Umbilical cord (tissue), 1 donor: ENCODE measurements at regions not wholly inside any gene's neighbourhood (a gene's known extent, or its start where the extent isn't known, plus 50 kb on each side); places are given as distances from the start of the nearest gene placed in this dataset.

Experiments used
- DNase-seq: peaks from one replicate; pipeline ENCODE4 v3.0.0-alpha.2; 2015; ENCODE audit warnings: low spot score

DNA sequence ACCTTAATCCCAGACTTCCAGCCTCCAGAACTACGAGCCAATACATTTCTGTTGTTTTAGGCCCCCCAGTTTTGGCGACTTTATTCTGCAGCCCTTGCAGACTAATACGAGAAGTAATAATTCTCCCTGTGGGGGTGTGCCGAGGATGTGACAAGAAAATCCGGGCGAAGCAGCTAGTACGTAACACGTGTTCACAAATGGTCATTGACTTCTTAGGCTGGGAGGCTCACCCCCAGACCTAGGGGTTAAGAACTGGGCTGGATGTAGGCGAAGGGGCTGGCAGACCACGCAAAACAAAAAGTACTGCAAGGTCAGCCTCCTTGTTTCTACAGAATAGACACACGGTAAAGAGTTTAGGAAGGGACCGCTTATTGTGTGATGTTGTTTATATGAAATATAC is 69.8 kb upstream of the ESRRB start:
- no peak for DNase-seq

DNA sequence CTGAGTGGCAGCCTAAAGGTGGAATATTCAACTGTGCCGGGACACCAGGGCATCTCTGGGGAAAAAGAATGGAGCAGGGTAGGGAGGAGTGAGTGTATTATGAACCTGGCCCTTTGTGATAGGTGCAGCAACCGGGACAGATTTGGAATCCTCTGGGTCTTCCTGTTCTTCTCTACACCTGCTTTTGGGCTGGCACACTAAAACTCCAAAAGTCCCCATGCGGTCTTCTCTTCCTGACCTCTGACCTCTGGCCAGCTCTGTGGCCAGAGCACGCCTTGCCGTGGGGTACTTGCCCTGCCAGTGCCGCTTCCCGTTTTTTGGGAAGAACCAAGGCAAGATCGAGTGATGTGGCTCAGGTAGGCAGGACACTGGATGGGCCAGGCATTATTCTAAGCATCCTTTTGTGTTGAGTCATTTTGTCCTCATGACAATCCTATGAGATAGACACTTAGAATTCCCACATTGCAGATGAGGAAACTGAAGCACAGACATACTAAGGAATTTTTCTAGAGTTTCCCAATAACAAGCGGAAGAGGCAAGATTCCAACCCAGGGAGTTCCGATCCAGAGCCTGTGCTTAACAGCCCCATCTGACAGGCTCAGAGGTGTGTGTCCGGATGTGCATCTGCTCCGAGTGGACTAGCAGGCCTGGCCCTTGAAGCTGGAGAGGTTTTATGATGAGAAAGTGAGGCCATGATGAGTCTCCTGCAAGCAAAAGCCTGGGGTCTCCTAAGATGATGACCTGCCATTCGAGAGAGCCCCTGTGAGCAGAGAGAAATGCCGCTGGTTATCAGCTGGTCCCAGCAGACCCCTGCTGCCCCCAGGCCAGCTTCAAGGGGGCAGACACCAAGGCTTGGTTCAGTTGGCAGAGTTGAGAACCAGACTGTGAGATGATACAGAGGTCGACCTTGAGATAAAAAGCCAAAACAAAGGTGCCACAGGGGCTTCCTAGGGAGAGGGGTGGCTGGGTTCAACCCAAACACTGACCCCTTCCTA is 67.9 kb upstream of the ESRRB start:
- no peak for DNase-seq

DNA sequence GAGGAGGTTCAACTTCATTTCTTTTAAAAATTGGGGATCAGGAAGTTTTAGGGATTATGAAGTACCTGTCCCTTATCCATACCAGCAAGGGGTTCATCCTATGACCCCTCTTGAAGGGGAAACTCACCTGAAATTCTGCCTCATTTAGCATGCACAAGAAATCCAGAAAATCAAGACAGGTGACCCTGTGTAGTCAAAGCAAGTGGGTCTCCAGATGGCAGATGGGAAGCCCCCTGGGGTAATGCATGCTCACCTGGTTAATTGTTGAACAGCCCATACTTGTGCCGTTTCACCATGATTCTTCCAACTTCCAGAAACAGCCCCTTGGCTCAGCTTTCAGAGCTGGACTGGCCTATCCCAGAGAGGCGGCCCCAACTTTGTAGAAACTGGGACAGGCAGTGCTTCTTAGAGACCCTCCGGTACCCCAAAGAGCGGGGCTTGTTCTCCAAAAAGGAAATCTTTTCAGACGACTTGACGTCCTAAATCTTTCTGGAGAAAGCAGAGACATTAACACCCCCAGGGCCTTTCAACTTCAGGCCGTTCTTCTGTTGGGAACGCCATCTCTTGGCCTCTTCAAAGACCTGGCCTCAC is 66.3 kb upstream of the ESRRB start:
- no peak for DNase-seq

DNA sequence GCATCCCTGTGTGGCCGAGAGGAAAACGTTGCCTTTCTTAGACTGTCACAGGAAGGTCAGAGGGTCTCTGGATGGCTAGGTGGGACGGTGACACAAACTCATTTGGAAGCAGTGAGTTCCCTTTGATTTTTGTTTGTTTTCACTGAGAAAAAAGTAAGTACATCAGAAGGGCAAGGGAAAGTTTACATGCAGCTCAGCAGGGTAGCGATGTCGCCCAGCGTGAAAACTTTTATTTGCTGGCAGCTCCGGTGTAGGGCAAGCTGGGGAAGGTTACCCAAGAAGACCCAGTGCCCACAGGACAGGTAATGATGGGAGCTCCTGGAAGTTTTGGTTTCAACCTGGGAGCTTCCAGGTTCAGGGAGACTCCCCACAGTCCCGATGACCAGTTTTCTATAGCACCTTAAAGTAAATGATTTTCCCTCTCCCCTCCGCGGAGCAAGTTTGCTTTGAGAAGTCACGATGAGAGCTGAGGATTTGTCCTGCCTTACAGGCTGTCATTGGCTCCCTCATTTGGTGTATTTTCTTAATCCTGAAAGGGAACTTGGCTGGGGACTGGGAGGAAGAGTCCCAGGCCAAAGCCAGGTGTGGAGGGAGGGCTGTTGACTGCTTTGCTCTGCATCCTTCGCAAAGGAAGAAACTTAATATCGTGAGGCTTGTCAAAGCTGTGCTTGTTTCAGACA is 64.7 kb upstream of the ESRRB start:
- DNase-seq = no peak

DNA sequence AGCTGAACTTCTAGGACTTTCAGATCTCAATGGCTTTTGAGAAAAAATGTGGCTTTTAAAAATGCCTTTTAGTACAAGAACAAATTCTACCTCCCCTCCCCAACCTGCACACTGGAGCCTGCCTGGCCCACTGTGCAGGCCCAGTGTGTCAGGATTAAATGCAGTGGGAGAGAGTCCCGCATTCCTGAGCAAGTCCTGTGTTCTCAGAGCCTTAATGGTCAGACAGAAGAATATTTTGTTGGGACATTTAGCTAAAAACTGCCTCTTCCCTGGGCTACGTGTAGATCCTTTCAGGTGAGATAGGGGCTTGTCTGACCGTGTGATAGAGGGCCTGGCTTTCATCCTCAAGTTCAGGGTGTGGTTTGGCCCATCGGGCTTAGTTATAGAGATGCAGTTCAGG is 63.1 kb upstream of the ESRRB start:
- no peak for DNase-seq

DNA sequence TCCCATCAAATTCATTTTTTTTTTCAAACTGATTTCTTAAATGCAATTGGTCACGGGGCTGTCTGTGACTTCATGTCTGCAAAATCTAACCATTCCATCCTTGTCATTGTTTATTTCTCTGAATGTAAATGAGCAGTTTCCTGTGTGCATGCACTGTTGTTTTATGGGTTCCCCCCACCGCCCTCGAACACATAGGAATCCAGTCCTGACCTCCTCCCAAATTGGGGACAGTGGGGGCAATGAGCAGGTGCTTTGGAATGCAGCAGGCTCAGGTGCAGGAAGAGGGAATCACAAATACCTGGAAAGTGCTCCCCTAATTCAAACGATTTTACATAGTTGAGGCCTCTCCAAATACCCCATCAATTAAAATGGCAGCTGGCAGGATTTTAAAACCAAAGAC is 62.6 kb upstream of the ESRRB start:
- no peak for DNase-seq

DNA sequence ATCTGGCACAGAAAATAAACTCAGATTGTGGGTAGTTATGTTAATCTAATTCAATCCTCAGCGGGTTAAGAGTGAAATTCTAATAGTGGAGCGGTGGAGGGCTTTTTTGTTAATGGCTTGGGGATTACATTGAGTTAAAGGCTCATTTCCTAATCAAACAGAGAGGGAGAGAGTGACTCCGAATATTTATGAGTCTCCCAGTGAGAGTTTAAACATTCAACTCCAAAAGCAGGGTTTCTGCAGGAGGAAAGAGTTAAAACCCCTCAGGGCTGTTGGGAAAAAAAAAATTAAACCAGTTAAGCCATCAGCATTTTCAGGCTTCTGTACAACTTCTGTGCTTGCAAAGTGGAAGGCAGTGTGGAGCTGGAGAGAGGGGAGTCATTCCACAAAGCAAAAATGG is 62.1 kb upstream of the ESRRB start:
- DNase-seq = peak; percentile 10

DNA sequence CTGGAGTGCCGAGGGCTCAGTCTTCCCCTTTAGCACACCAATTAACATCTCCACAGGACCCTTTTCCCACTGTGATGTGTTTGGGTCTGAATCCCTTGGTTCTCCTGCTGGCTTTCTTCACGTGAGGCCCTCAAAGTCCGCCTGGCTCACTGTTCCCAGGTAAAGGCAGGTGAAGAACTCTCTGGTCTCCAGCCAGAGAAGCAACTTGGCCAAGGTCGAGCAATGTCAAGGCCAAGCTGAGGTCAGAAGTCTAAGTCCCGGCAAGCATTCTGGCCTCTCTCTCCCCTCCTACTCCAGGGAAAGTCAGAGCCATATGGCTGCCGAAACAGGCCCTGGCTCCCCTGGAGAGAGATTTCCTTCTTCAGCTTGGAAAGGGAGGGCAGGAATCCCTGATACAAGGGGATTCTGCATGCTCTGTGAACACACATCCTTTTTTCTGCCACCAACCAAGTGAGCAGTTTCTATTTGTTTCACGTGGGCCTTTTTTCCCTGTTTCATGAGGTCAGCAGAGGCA is 61.4 kb upstream of the ESRRB start:
- DNase-seq = no peak

DNA sequence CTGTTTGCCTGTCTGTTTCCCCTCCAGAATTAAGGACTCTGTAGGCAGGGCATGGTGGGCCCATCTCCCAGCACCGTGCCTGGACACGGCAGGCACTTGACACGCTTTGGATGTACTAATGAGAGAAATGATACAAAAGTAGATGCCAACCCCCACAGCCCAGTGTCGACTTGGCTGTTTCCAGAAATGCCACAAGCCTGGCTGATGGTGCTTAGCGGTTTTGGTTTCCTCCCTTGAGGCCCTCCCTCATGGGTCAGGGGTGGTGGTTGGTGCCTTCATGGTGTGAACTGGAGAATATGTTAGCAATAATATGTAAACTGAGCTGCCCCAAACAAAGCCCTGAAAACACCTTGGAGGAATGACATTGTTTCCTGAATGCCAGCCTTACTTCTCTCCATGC is 55.5 kb upstream of the ESRRB start:
- no peak for DNase-seq

DNA sequence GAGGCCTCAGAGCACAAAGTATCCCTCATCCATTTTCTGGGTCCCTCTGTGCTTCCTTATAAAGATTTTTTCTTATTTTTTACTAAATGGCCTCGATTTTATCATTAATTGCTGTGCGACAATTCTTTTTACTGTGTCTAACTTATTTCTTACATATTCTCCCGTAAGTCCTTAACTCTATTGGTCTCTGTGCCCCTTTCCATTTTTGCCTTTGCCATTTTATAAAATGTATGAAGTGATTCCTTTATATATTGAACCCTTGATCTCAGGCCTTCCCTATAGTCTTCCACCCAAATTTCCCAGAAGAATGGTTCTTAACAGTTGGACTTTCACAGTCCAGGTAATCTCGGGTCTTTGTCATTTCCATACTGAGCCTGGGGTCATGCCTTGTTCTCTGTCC is 55.0 kb upstream of the ESRRB start:
- no peak for DNase-seq

DNA sequence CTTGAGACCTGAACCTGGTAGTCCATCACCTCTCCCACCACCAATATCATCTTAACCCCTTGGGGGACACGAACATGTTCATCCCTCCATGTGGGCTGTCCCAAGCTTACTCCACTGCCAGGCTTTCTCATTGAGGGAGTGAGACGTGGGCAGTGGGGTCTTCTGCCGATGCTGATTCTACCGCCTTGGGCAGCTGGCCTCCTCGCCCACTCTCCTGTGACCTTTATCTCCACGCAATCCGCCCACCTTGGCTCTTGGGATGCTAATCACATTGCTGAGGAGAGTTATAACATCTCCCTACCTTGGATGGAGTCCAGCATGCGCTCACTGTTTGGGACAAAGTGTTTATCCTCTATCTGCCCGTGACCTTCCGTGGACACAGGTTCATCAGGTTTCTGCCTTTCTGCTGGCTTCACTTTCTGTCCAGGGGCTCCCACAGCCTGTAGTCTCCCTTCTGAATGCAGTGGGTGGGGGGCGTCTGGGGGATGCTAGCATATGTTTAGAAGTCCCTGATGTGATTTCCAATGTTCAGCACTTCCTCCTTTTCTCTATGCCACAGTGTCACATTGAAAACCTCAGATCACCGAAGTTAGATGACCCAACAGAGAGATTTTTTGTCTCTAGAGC is 53.2 kb upstream of the ESRRB start:
- DNase-seq = no peak

DNA sequence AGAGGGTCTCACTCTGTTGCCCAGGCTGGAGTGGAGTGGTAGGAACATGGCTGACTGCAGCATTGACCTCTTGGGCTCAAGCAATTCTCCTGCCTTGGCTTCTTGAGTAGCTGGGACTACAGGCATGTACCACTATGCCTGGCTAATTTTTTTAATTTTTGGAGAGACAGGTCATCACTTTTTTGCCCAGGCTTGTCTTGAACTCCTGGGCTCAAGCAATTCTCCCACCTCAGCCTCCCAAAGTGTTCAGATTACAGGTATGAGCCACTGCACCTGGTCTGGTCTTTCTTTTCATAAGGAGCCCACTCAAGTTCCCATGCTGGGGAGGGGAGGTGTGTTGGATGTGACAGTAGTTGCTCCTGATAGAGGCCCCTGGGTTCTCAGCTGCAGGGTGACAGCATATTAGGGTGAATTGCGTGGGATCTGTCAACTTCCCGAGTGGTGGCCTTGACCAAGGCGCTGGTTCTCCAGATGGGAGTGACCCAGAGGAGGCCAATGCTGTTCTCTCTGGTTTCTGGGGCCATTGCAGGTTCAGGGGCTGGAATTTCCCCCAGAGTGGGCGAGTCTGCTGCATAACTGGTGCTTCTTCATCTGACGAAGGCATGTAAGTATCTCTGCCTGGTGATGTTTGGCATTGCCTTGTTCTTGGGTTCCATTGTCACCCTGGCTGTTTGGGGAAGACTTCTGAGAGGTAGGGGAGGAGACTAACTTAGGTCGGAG is 52.4 kb upstream of the ESRRB start:
- no peak for DNase-seq

DNA sequence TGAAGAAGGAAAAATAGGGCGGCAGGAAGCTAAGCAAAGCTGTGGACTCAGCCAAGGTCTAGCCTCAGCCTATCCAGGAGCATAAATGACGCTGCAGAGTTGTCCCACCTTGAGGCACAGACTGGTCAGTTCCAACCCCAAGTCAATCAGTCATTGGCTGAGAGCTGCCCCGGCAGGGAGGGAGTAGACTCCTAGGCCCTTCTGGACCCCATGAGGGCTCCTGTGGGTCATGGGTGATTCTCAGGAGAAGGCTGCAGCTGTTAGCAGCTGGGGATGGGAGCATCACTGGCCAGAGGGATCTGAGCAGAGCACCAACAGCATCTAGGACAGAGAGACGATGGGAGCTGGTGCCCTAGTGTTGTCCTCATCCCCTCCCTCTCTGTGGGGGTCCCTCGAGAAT is 51.8 kb upstream of the ESRRB start:
- no peak for DNase-seq
